SK-N-SH (cell line): ENCODE measurements at regions not wholly inside any gene's neighbourhood (a gene's known extent, or its start where the extent isn't known, plus 50 kb on each side); places are given as distances from the start of the nearest gene placed in this dataset.
A peak's percentile ranks its signal among the peaks of the same experiment; 100 is the strongest.

Experiments
- CTCF ChIA-PET: fragments of 300-600, 350-600 bp; formaldehyde crosslinking; extraction: SDS; loops from one replicate; lab custom pipeline; 2021; lab: Yijun Ruan, JAX
- POLR2A ChIA-PET: fragments of 350-600 bp; sonication (Branson Sonifier 250); formaldehyde crosslinking; extraction: SDS; loops from one replicate; lab custom pipeline; 2020; ENCODE audit warnings: antibody characterized with exemption, inconsistent platforms; lab: Yijun Ruan, JAX
- DNase-seq: peaks from one replicate; pipeline ENCODE4 v3.0.0; 2012
- H2AFZ ChIP-seq: fragments of 200-600 bp; sonication (generic); 2 replicates; pipeline ENCODE4 v1.8.1; 2016; ENCODE audit warnings: antibody characterized with exemption, mild to moderate bottlenecking, low read depth
- H3F3A ChIP-seq: fragments of 200-600 bp; sonication (generic); replicated peaks from 2 replicates; pipeline ENCODE3; 2016; ENCODE audit warnings: antibody characterized with exemption, mild to moderate bottlenecking; ENCODE audit not compliant: insufficient read depth
- H3K27ac ChIP-seq, 2 experiments: fragments of 200-500 bp in 1 of 2; fragments of 200-600 bp in 1 of 2; sonication (Bioruptor generic) in 1 of 2; sonication (generic), shearing (Covaris generic) in 1 of 2; 2 replicates each; pipeline versions ENCODE4 v1.5.1 to v1.6.1; 2014 to 2016; ENCODE audit warnings: low read depth in 2 of 2, inconsistent platforms in 1 of 2, low read length in 1 of 2, mild to moderate bottlenecking in 1 of 2, mixed read lengths in 1 of 2
- H3K27me3 ChIP-seq: fragments of 200-600 bp; sonication (generic), shearing (Covaris generic); 2 replicates; pipeline ENCODE4 v1.6.1; 2016; ENCODE audit warnings: mixed run types; ENCODE audit not compliant: insufficient read depth
- H3K36me3 ChIP-seq, 2 experiments: fragments of 200-500 bp in 1 of 2; fragments of 200-600 bp in 1 of 2; sonication (Bioruptor generic) in 1 of 2; sonication (generic) in 1 of 2; replicated peaks in 1 of 2; 2 replicates each; pipeline versions ENCODE3 to v1.5.1; 2014 to 2016; ENCODE audit warnings: low read length in 1 of 2, mild to moderate bottlenecking in 1 of 2; ENCODE audit not compliant: insufficient read depth in 2 of 2, control insufficient read depth in 1 of 2
- H3K4me1 ChIP-seq, 2 experiments: fragments of 200-500 bp in 1 of 2; fragments of 200-600 bp in 1 of 2; sonication (Bioruptor generic) in 1 of 2; sonication (generic), shearing (Covaris generic) in 1 of 2; 2 replicates each; pipeline versions ENCODE4 v1.5.1 to v1.6.1; 2014 to 2016; ENCODE audit warnings: low read depth in 1 of 2, low read length in 1 of 2, mixed run types in 1 of 2; ENCODE audit not compliant: insufficient read depth in 2 of 2, control insufficient read depth in 1 of 2
- H3K4me2 ChIP-seq: fragments of 200-600 bp; sonication (generic), shearing (Covaris generic); 2 replicates; pipeline ENCODE4 v1.6.1; 2017; ENCODE audit warnings: mixed run types
- H3K4me3 ChIP-seq, 2 experiments: fragments of 200-500 bp in 1 of 2; fragments of 200-600 bp in 1 of 2; sonication (Bioruptor generic) in 1 of 2; sonication (generic), shearing (Covaris generic) in 1 of 2; 2 replicates each; pipeline versions ENCODE4 v1.5.1 to v1.8.1; 2014 to 2016; ENCODE audit warnings: low read depth in 2 of 2, inconsistent platforms in 1 of 2, low read length in 1 of 2, mild to moderate bottlenecking in 1 of 2, mixed read lengths in 1 of 2, moderate library complexity in 1 of 2
- H3K79me2 ChIP-seq: fragments of 200-600 bp; sonication (generic); 2 replicates; pipeline ENCODE4 v1.8.1; 2017; ENCODE audit warnings: mild to moderate bottlenecking; ENCODE audit not compliant: insufficient read depth
- H3K9ac ChIP-seq: fragments of 200-600 bp; sonication (generic); 2 replicates; pipeline ENCODE4 v1.6.1; 2017; ENCODE audit warnings: mixed run types
- H3K9me2 ChIP-seq: fragments of 200-600 bp; sonication (generic); 2 replicates; pipeline ENCODE4 v1.6.1; 2017; ENCODE audit warnings: mixed run types
- H3K9me3 ChIP-seq: fragments of 200-600 bp; sonication (generic); 2 replicates; pipeline ENCODE4 v1.6.1; 2017; ENCODE audit warnings: mixed run types, mild to moderate bottlenecking, moderate library complexity
- H4K20me1 ChIP-seq: fragments of 200-600 bp; sonication (generic); 2 replicates; pipeline ENCODE4 v1.6.1; 2017; ENCODE audit warnings: mild to moderate bottlenecking, mixed run types; ENCODE audit not compliant: insufficient read depth
- CTCF ChIP-seq: fragments of 200-600 bp; sonication (generic); IDR thresholded peaks from 2 replicates; pipeline ENCODE4 v1.6.1; 2017; ENCODE audit warnings: antibody characterized with exemption, mild to moderate bottlenecking, moderate library complexity
- GABPA ChIP-seq: IDR thresholded peaks from 2 replicates; pipeline ENCODE4 v1.4.0; 2012; ENCODE audit warnings: low read depth, mild to moderate bottlenecking
- GATA2 ChIP-seq: sonication (generic); formaldehyde crosslinking; IDR thresholded peaks from 2 replicates; pipeline ENCODE4 v1.5.0; 2020; ENCODE audit warnings: mild to moderate bottlenecking, missing genetic modification reagents
- NFIC ChIP-seq: IDR thresholded peaks from 2 replicates; pipeline ENCODE4 v1.4.0; 2012; ENCODE audit warnings: borderline replicate concordance
- NRF1 ChIP-seq: IDR thresholded peaks from 2 replicates; pipeline ENCODE4 v1.6.1; 2012; ENCODE audit warnings: low read depth, mild to moderate bottlenecking, low read length
- PBX3 ChIP-seq: IDR thresholded peaks from 2 replicates; pipeline ENCODE4; 2012
- RCOR1 ChIP-seq: fragments of 150-350 bp; IDR thresholded peaks from 2 replicates; pipeline ENCODE4 v1.6.1; 2017; ENCODE audit warnings: antibody characterized with exemption, low read length
- USF1 ChIP-seq: IDR thresholded peaks from 2 replicates; pipeline ENCODE4 v1.4.0; 2012; ENCODE audit warnings: low read depth, borderline replicate concordance
- USF2 ChIP-seq: fragments of 150-350 bp; IDR thresholded peaks from 2 replicates; pipeline ENCODE4 v1.6.1; 2017; ENCODE audit warnings: antibody characterized with exemption, low read length, low read depth, borderline replicate concordance
- WGBS: methylation state at CpG from one replicate; pipeline ENCODE4 v1.1.6; 2017; ENCODE audit warnings: low lambda C conversion rate; 5-methylcytosine and 5-hydroxymethylcytosine counted together

- Histone ChIP-seq H3K9me2 (no peaks in the 10 kb centered on the region), H3K27ac (no peak overlapping the region), H3K36me3 (no peaks in the 10 kb centered on the region), H3F3A (no peaks in the 10 kb centered on the region), H3K27me3 (no peaks in the 10 kb centered on the region), H3K9me3 (no peaks in the 10 kb centered on the region), H2AFZ (no peak overlapping the region), H3K4me3 (no peak overlapping the region), H3K9ac (no peak overlapping the region), H3K79me2 (no peaks in the 10 kb centered on the region), H3K4me2 (no peak overlapping the region), H3K4me1 (peaks cover 0 to 2% of the 10 kb centered on the region in 2 experiments; a peak in 1 of 4 replicates), H4K20me1 (no peaks in the 10 kb centered on the region)
- TF ChIP-seq CTCF (no peak), GATA2 (CRISPR knock-in tag) (no peak), RCOR1 (no peak), NFIC (no peak), USF2 (no peak), PBX3 (no peak), GABPA (no peak), NRF1 (no peak)
- ChIA-PET POLR2A (no interaction called here), CTCF (no interaction called here)
- WGBS, result 9% methylated on average over 1 of the region's 1 CpG
- no peak for DNase-seq
Measured at GRCh38 chr16:52379551-52379950, 167.4 kb downstream of the TOX3 start.

GRCh38 chr16:52376676-52377280 lies 170.2 kb downstream of the TOX3 start:
- ChIA-PET POLR2A (no interaction called here), CTCF (no interaction called here)
- Histone ChIP-seq H3K4me2 (no peak overlapping the region), H3K27ac (no peak overlapping the region), H3F3A (no peaks in the 10 kb centered on the region), H3K36me3 (no peaks in the 10 kb centered on the region), H4K20me1 (no peaks in the 10 kb centered on the region), H3K79me2 (no peaks in the 10 kb centered on the region), H2AFZ (no peak overlapping the region), H3K4me3 (no peak overlapping the region), H3K9ac (no peak overlapping the region), H3K9me2 (no peaks in the 10 kb centered on the region), H3K4me1 (peaks cover 0 to 2% of the 10 kb centered on the region in 2 experiments; a peak in 1 of 4 replicates), H3K27me3 (no peaks in the 10 kb centered on the region), H3K9me3 (no peaks in the 10 kb centered on the region)
- TF ChIP-seq GATA2 (CRISPR knock-in tag) (peak; percentile 34), USF1 (no peak)
- DNase-seq, result peak; percentile 17
- 15% methylated on average over 9 of the region's 9 CpGs for WGBS
